ENCODE measurements at regions not wholly inside any gene's neighbourhood (a gene's known extent, or its start where the extent isn't known, plus 50 kb on each side); places are given as distances from the start of the nearest gene placed in this dataset.

DNA sequence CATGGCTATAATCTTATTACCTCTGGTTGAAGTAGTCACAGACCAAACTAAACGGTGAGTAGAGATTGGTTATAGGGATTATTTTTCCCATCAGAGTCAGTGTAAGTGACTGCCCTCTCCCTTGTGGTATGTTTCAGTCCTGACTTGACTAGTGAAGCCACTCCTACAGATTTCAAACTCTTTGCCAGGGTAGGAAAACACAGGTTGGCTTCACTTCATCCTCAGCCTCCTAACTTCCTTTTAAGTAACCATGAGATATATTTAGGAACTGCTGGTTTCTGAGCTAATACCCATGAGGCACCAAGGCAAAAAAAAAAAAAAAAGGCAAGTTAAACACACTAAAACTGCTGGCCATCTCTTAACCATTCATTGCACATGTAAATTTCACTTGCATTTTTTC lies 349.2 kb upstream of the MCTP2 start:
- Mint-ChIP-seq H3K27me3 (ENCODE audit: low read depth) (no peaks in the 10 kb centered on the region), H3K36me3 (ENCODE audit: insufficient read depth in 2 of 2) (no peaks in the 10 kb centered on the region), H3K9me3 (no peaks in the 10 kb centered on the region), H3K4me1 (ENCODE audit: low read depth) (no peaks in the 10 kb centered on the region), H3K27ac (no peak overlapping the region), H3K4me3 (no peak overlapping the region)
- ATAC-seq (replicated peaks in 1 of 2) (no peak), DNase-seq (no peak)

DNA sequence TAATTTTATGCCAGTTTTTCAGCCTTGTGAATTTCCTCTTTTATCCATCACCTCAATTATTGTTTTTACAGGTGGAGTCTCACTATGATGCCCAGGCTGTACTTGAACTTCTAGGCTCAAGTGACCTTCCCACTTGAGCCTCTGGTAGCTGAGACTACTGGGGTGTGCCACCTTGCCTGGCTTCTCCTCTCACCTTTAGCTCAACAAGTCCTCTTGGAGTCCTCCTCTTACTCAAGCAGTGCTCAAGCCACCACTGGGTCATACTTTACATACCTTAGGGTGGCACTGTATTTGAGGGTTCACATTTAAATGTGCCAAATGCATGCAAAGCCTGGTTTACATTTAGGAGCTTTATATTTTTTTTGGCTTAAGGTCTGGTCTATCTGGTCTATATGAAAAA lies 350.1 kb upstream of the MCTP2 start:
- DNase-seq (no peak), ATAC-seq (replicated peaks in 1 of 2) (no peak)
- Mint-ChIP-seq H3K27me3 (ENCODE audit: low read depth) (no peaks in the 10 kb centered on the region), H3K4me1 (ENCODE audit: low read depth) (no peaks in the 10 kb centered on the region), H3K36me3 (ENCODE audit: insufficient read depth in 2 of 2) (no peaks in the 10 kb centered on the region), H3K4me3 (no peak overlapping the region), H3K27ac (no peak overlapping the region), H3K9me3 (no peaks in the 10 kb centered on the region)

DNA sequence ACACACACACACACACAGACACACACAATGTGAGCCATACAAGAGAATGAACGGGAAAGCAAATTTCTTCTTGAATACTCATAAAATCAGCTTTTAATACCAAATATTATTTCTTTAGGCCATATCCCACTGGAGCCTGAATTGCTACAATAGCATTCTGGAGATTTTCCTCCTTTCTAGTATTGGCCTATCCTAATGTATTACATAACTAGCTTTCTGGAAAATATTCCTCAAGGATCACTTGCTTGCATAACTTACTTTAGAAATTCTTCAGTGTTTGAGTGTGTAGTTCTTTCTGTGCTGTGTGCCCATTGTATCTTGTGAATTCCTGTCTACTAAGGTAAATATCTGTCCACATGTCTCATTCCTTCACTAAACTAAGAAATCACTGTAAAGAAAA lies 351.0 kb upstream of the MCTP2 start:
- DNase-seq (no peak), ATAC-seq (replicated peaks in 1 of 2) (no peak)
- no peaks in the 10 kb centered on the region for H3K27me3 Mint-ChIP-seq (ENCODE audit: low read depth)
- H3K4me3 Mint-ChIP-seq = no peak overlapping the region
- no peak overlapping the region for H3K27ac Mint-ChIP-seq
- H3K36me3 Mint-ChIP-seq (ENCODE audit: insufficient read depth in 2 of 2) = no peaks in the 10 kb centered on the region
- H3K9me3 Mint-ChIP-seq = no peaks in the 10 kb centered on the region
- no peaks in the 10 kb centered on the region for H3K4me1 Mint-ChIP-seq (ENCODE audit: low read depth)

DNA sequence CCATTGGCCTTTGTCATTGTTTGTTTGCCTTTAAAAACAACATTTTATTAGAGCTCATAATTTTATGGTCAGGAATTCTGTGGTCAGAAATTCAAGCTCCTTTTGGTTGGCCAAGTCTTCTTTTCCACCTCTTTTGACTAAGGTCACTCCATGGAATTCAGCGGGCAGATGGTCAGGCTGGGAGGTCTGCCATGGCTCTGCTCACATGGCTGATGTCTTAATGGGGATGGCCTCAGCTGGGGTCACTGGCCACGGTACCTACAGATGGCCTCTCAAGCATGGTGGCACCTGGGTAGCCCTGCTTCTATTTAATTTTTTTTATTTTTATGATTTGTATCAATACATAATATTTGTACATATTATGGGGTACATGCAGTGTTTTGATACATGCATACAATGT lies 360.8 kb upstream of the MCTP2 start:
- H3K27ac Mint-ChIP-seq = no peak overlapping the region
- H3K27me3 Mint-ChIP-seq (ENCODE audit: low read depth) = peaks cover 6% of the 10 kb centered on the region
- H3K9me3 Mint-ChIP-seq = no peaks in the 10 kb centered on the region
- H3K4me3 Mint-ChIP-seq = no peak overlapping the region
- ATAC-seq (replicated peaks in 1 of 2) (no peak), DNase-seq (no peak)
- H3K36me3 Mint-ChIP-seq (ENCODE audit: insufficient read depth in 2 of 2) = no peaks in the 10 kb centered on the region
- H3K4me1 Mint-ChIP-seq (ENCODE audit: low read depth) = no peaks in the 10 kb centered on the region

DNA sequence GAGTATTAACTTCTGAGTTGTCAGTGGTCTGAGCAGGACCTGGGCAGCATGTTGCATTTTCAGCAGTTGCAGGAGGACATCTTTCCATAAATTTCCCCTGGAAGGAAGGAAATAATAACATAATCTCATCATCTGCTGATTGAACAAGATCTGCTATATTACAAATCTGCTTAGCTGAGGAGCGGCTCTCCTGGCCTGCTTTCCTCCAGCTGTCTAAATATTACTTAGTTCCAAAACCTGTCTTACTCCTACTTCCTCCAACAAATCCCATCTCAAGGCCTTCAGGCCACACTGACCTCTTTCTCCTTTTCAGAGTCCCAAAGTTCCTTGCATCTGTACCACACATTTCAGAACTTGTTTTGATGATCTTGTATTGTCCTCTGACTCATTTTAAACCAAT lies 364.4 kb upstream of the MCTP2 start:
- Mint-ChIP-seq H3K9me3 (no peaks in the 10 kb centered on the region), H3K4me3 (no peak overlapping the region), H3K4me1 (ENCODE audit: low read depth) (peaks cover 10% of the 10 kb centered on the region), H3K27ac (no peak overlapping the region), H3K36me3 (ENCODE audit: insufficient read depth in 2 of 2) (no peaks in the 10 kb centered on the region), H3K27me3 (ENCODE audit: low read depth) (peaks cover 18% of the 10 kb centered on the region)
- ATAC-seq (replicated peaks in 1 of 2) (no peak), DNase-seq (no peak)

GRCh38 chr15:93866476-93866875 lies 364.9 kb upstream of the MCTP2 start:
- ATAC-seq (replicated peaks in 1 of 2) = no peak
- Mint-ChIP-seq H3K27me3 (ENCODE audit: low read depth) (peaks cover 21% of the 10 kb centered on the region), H3K4me1 (ENCODE audit: low read depth) (peaks cover 13% of the 10 kb centered on the region), H3K9me3 (no peaks in the 10 kb centered on the region), H3K27ac (no peak overlapping the region), H3K36me3 (ENCODE audit: insufficient read depth in 2 of 2) (no peaks in the 10 kb centered on the region), H3K4me3 (no peak overlapping the region)
- no peak for DNase-seq

GRCh38 chr15:93865586-93865985 lies 365.8 kb upstream of the MCTP2 start:
- no peak overlapping the region for H3K4me3 Mint-ChIP-seq
- peaks cover 15% of the 10 kb centered on the region for H3K4me1 Mint-ChIP-seq (ENCODE audit: low read depth)
- H3K27me3 Mint-ChIP-seq (ENCODE audit: low read depth) = peaks cover 21% of the 10 kb centered on the region
- DNase-seq (no peak), ATAC-seq (replicated peaks in 1 of 2) (no peak)
- no peak overlapping the region for H3K27ac Mint-ChIP-seq
- no peaks in the 10 kb centered on the region for H3K36me3 Mint-ChIP-seq (ENCODE audit: insufficient read depth in 2 of 2)
- H3K9me3 Mint-ChIP-seq = no peaks in the 10 kb centered on the region

- no peak for DNase-seq
- Mint-ChIP-seq H3K36me3 (ENCODE audit: insufficient read depth in 2 of 2) (no peaks in the 10 kb centered on the region), H3K4me3 (no peak overlapping the region), H3K9me3 (no peaks in the 10 kb centered on the region), H3K27me3 (ENCODE audit: low read depth) (peaks cover 15% of the 10 kb centered on the region), H3K27ac (no peak overlapping the region), H3K4me1 (ENCODE audit: low read depth) (peaks cover 15% of the 10 kb centered on the region)
- ATAC-seq (replicated peaks in 1 of 2) = no peak
Observed at GRCh38 chr15:93862791-93863190, 368.6 kb upstream of the MCTP2 start.

- Mint-ChIP-seq H3K4me1 (ENCODE audit: low read depth) (peaks cover 15% of the 10 kb centered on the region), H3K27ac (no peak overlapping the region), H3K27me3 (ENCODE audit: low read depth) (peaks cover 15% of the 10 kb centered on the region), H3K36me3 (ENCODE audit: insufficient read depth in 2 of 2) (no peaks in the 10 kb centered on the region), H3K9me3 (no peaks in the 10 kb centered on the region), H3K4me3 (no peak overlapping the region)
- ATAC-seq (replicated peaks in 1 of 2) = no peak
- no peak for DNase-seq
Observed at GRCh38 chr15:93861956-93862741, 369.2 kb upstream of the MCTP2 start.

DNA sequence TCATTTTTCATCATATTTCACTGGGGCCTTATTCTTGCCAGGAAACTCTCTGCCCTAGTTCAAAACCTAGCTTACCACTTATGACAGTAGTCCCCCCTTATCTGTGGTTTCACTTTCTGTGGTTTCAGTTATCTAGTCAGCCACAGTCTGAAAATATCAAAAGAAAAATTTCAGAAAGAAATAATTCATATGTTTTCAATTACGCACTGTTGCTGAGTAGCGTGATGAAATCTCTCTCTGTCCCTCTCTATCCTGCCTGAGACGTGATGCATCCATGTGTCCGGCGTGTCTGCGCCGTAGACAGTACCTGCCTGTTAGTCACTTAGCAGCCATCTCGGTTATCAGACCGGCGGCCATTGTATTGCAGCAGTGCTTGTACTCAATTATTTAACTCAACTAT lies 369.9 kb upstream of the MCTP2 start:
- no peak for ATAC-seq (replicated peaks in 1 of 2)
- Mint-ChIP-seq H3K27ac (no peak overlapping the region), H3K27me3 (ENCODE audit: low read depth) (peaks cover 15% of the 10 kb centered on the region), H3K4me1 (ENCODE audit: low read depth) (peaks cover 15% of the 10 kb centered on the region), H3K4me3 (no peak overlapping the region), H3K36me3 (ENCODE audit: insufficient read depth in 2 of 2) (no peaks in the 10 kb centered on the region), H3K9me3 (no peaks in the 10 kb centered on the region)
- DNase-seq = no peak

GRCh38 chr15:93860701-93861100 lies 370.7 kb upstream of the MCTP2 start:
- Mint-ChIP-seq H3K36me3 (ENCODE audit: insufficient read depth in 2 of 2) (no peaks in the 10 kb centered on the region), H3K27me3 (ENCODE audit: low read depth) (peaks cover 15% of the 10 kb centered on the region), H3K4me1 (ENCODE audit: low read depth) (peaks cover 15% of the 10 kb centered on the region), H3K4me3 (no peak overlapping the region), H3K9me3 (no peaks in the 10 kb centered on the region), H3K27ac (no peak overlapping the region)
- no peak for DNase-seq
- ATAC-seq (replicated peaks in 1 of 2) = no peak

- peaks cover 15% of the 10 kb centered on the region for H3K27me3 Mint-ChIP-seq (ENCODE audit: low read depth)
- DNase-seq = no peak
- H3K27ac Mint-ChIP-seq = no peak overlapping the region
- H3K4me3 Mint-ChIP-seq = no peak overlapping the region
- no peaks in the 10 kb centered on the region for H3K9me3 Mint-ChIP-seq
- H3K36me3 Mint-ChIP-seq (ENCODE audit: insufficient read depth in 2 of 2) = no peaks in the 10 kb centered on the region
- peaks cover 15% of the 10 kb centered on the region for H3K4me1 Mint-ChIP-seq (ENCODE audit: low read depth)
- ATAC-seq (replicated peaks in 1 of 2) = no peak
Observed at GRCh38 chr15:93859176-93859575, 372.2 kb upstream of the MCTP2 start.

GRCh38 chr15:93855181-93855826 lies 376.1 kb upstream of the MCTP2 start:
- no peak for DNase-seq
- H3K4me3 Mint-ChIP-seq = no peak overlapping the region
- no peak overlapping the region for H3K27ac Mint-ChIP-seq
- peaks cover 4% of the 10 kb centered on the region for H3K27me3 Mint-ChIP-seq (ENCODE audit: low read depth)
- no peaks in the 10 kb centered on the region for H3K36me3 Mint-ChIP-seq (ENCODE audit: insufficient read depth in 2 of 2)
- H3K4me1 Mint-ChIP-seq (ENCODE audit: low read depth) = no peaks in the 10 kb centered on the region
- ATAC-seq (replicated peaks in 1 of 2) = no peak
- no peaks in the 10 kb centered on the region for H3K9me3 Mint-ChIP-seq

- Mint-ChIP-seq H3K36me3 (ENCODE audit: insufficient read depth in 2 of 2) (no peaks in the 10 kb centered on the region), H3K9me3 (no peaks in the 10 kb centered on the region), H3K4me3 (no peak overlapping the region), H3K4me1 (ENCODE audit: low read depth) (no peaks in the 10 kb centered on the region), H3K27me3 (ENCODE audit: low read depth) (peaks cover 4% of the 10 kb centered on the region), H3K27ac (no peak overlapping the region)
- DNase-seq (no peak), ATAC-seq (replicated peaks in 1 of 2) (no peak)
Observed at GRCh38 chr15:93854088-93854487, 377.3 kb upstream of the MCTP2 start.
